Activated T-cell treated with anti-CD3 and anti-CD28 coated beads, Interleukin-2, amount 50 U/mL, for 4 hours (primary cell): ENCODE measurements at regions not wholly inside any gene's neighbourhood (a gene's known extent, or its start where the extent isn't known, plus 50 kb on each side); places are given as distances from the start of the nearest gene placed in this dataset.

Source experiments
- ATAC-seq, 2 donors: fragments of 200-7000 bp; cut with Tn5 transposase; one replicate each; pipeline ENCODE4 v1.10.0; 2021
- DNase-seq: peaks from one replicate; pipeline ENCODE4 v3.0.0-alpha.2; 2020
- H3K27me3 Mint-ChIP-seq: one replicate; pipeline ENCODE4 v1.8.0; 2021; ENCODE audit warnings: low read depth, mixed read lengths
- H3K36me3 Mint-ChIP-seq: one replicate; pipeline ENCODE4 v1.8.0; 2022; ENCODE audit warnings: mixed read lengths; ENCODE audit not compliant: insufficient read depth
- H3K4me1 Mint-ChIP-seq: one replicate; pipeline ENCODE4 v1.8.0; 2021; ENCODE audit warnings: low read depth, mixed read lengths
- H3K4me3 Mint-ChIP-seq: one replicate; pipeline ENCODE4 v1.8.0; 2021; ENCODE audit warnings: mild to moderate bottlenecking, moderate library complexity, mixed read lengths
- H3K9me3 Mint-ChIP-seq: one replicate; pipeline ENCODE4 v1.8.0; 2021; ENCODE audit warnings: mixed read lengths

- peaks cover 20% of the 10 kb centered on the region for H3K4me1 Mint-ChIP-seq
- DNase-seq, result no peak
- peaks cover 12% of the 10 kb centered on the region for H3K27me3 Mint-ChIP-seq
These were observed 108.7 kb upstream of the INSIG1 start for GRCh38 chr7:155188821-155189581.

GRCh38 chr7:155189590-155189989 lies 108.1 kb upstream of the INSIG1 start:
- H3K9me3 Mint-ChIP-seq, result peaks cover 16% of the 10 kb centered on the region
- ATAC-seq (no peak), DNase-seq (no peak)
- peaks cover 12% of the 10 kb centered on the region for H3K27me3 Mint-ChIP-seq
- no peak overlapping the region for H3K4me3 Mint-ChIP-seq
- peaks cover 21% of the 10 kb centered on the region for H3K4me1 Mint-ChIP-seq
- H3K36me3 Mint-ChIP-seq, result no peaks in the 10 kb centered on the region

More at GRCh38 chr7:155188821-155189581, 108.7 kb upstream of the INSIG1 start:
- H3K36me3 Mint-ChIP-seq, result no peaks in the 10 kb centered on the region
- ATAC-seq, result no peak
- H3K4me3 Mint-ChIP-seq, result no peak overlapping the region
- H3K9me3 Mint-ChIP-seq, result peaks cover 16% of the 10 kb centered on the region

GRCh38 chr7:155190688-155191087 lies 107.0 kb upstream of the INSIG1 start:
- Mint-ChIP-seq H3K36me3 (no peaks in the 10 kb centered on the region), H3K4me1 (peaks cover 21% of the 10 kb centered on the region), H3K27me3 (peaks cover 8% of the 10 kb centered on the region), H3K9me3 (peaks cover 6% of the 10 kb centered on the region), H3K4me3 (no peak overlapping the region)
- ATAC-seq, result peak; percentile 58 to 77
- peak; percentile 68 for DNase-seq

- Mint-ChIP-seq H3K27me3 (peaks cover 8% of the 10 kb centered on the region), H3K9me3 (peaks cover 7% of the 10 kb centered on the region), H3K36me3 (no peaks in the 10 kb centered on the region), H3K4me3 (no peak overlapping the region), H3K4me1 (peaks cover 21% of the 10 kb centered on the region)
- DNase-seq (no peak), ATAC-seq (no peak)
These were observed 106.5 kb upstream of the INSIG1 start for GRCh38 chr7:155191137-155191536.

GRCh38 chr7:155191901-155192478 lies 105.7 kb upstream of the INSIG1 start:
- H3K36me3 Mint-ChIP-seq, result no peaks in the 10 kb centered on the region
- peaks cover 15% of the 10 kb centered on the region for H3K9me3 Mint-ChIP-seq
- peaks cover 21% of the 10 kb centered on the region for H3K4me1 Mint-ChIP-seq
- no peak for DNase-seq
- no peak overlapping the region for H3K4me3 Mint-ChIP-seq
- ATAC-seq, result no peak
- peaks cover 8% of the 10 kb centered on the region for H3K27me3 Mint-ChIP-seq

GRCh38 chr7:155192961-155193640 lies 104.6 kb upstream of the INSIG1 start:
- H3K4me1 Mint-ChIP-seq, result peaks cover 30% of the 10 kb centered on the region
- ATAC-seq (no peak), DNase-seq (no peak)
- H3K27me3 Mint-ChIP-seq, result peaks cover 8% of the 10 kb centered on the region
- H3K36me3 Mint-ChIP-seq, result no peaks in the 10 kb centered on the region
- peaks cover 18% of the 10 kb centered on the region for H3K9me3 Mint-ChIP-seq
- no peak overlapping the region for H3K4me3 Mint-ChIP-seq

- Mint-ChIP-seq H3K9me3 (peaks cover 18% of the 10 kb centered on the region), H3K36me3 (no peaks in the 10 kb centered on the region), H3K4me3 (no peak overlapping the region), H3K27me3 (peaks cover 7% of the 10 kb centered on the region), H3K4me1 (peaks cover 31% of the 10 kb centered on the region)
- no peak for DNase-seq
- ATAC-seq, result no peak
These were observed 104.0 kb upstream of the INSIG1 start for GRCh38 chr7:155193716-155194115.

- Mint-ChIP-seq H3K36me3 (no peaks in the 10 kb centered on the region), H3K27me3 (peaks cover 5% of the 10 kb centered on the region), H3K4me1 (peaks cover 38% of the 10 kb centered on the region), H3K9me3 (peaks cover 18% of the 10 kb centered on the region), H3K4me3 (no peak overlapping the region)
- DNase-seq (no peak), ATAC-seq (no peak)
These were observed 103.1 kb upstream of the INSIG1 start for GRCh38 chr7:155194382-155195140.

- H3K36me3 Mint-ChIP-seq, result no peaks in the 10 kb centered on the region
- no peak overlapping the region for H3K4me3 Mint-ChIP-seq
- peaks cover 2% of the 10 kb centered on the region for H3K27me3 Mint-ChIP-seq
- no peak for DNase-seq
- peaks cover 18% of the 10 kb centered on the region for H3K9me3 Mint-ChIP-seq
- peaks cover 40% of the 10 kb centered on the region for H3K4me1 Mint-ChIP-seq
- ATAC-seq, result no peak
These were observed 101.6 kb upstream of the INSIG1 start for GRCh38 chr7:155195939-155196523.

- H3K36me3 Mint-ChIP-seq, result no peaks in the 10 kb centered on the region
- peaks cover 37% of the 10 kb centered on the region for H3K4me1 Mint-ChIP-seq
- peaks cover 18% of the 10 kb centered on the region for H3K9me3 Mint-ChIP-seq
- DNase-seq, result no peak
- peak; percentile 3 to 7 for ATAC-seq
- no peaks in the 10 kb centered on the region for H3K27me3 Mint-ChIP-seq
- H3K4me3 Mint-ChIP-seq, result peak overlapping the region; percentile 53
These were observed 99.3 kb upstream of the INSIG1 start for GRCh38 chr7:155198196-155198892.

- DNase-seq, result peak; percentile 30
- no peaks in the 10 kb centered on the region for H3K36me3 Mint-ChIP-seq
- H3K4me3 Mint-ChIP-seq, result peak overlapping the region; percentile 53
- H3K4me1 Mint-ChIP-seq, result peaks cover 32% of the 10 kb centered on the region
- H3K9me3 Mint-ChIP-seq, result peaks cover 18% of the 10 kb centered on the region
- peak; percentile 92 to 94 for ATAC-seq
- H3K27me3 Mint-ChIP-seq, result no peaks in the 10 kb centered on the region
These were observed 98.5 kb upstream of the INSIG1 start for GRCh38 chr7:155198901-155199845.

GRCh38 chr7:155201325-155202087 lies 96.2 kb upstream of the INSIG1 start:
- ATAC-seq (no peak), DNase-seq (no peak)
- H3K4me3 Mint-ChIP-seq, result no peak overlapping the region
- H3K27me3 Mint-ChIP-seq, result no peaks in the 10 kb centered on the region
- H3K4me1 Mint-ChIP-seq, result peaks cover 52% of the 10 kb centered on the region
- peaks cover 19% of the 10 kb centered on the region for H3K9me3 Mint-ChIP-seq
- H3K36me3 Mint-ChIP-seq, result peaks cover 3% of the 10 kb centered on the region
